IMR-90 (cell line): ENCODE measurements at regions not wholly inside any gene's neighbourhood (a gene's known extent, or its start where the extent isn't known, plus 50 kb on each side); places are given as distances from the start of the nearest gene placed in this dataset.

Experiments
- ATAC-seq: fragments of 200-7000 bp; cut with Tn5 transposase; 2 replicates; pipeline ENCODE4 v1.9.1; 2020; ENCODE audit warnings: low read depth, mild to moderate bottlenecking, moderate library complexity
- BruUV-seq: library from RNA; stranded (reverse); fragments of 400-500 nt; replicated peaks from 2 replicates; lab custom pipeline; 2021; lab: Mats Ljungman, UMichigan
- CTCF ChIA-PET: fragments of 300-600 bp; formaldehyde crosslinking; extraction: SDS; loops from one replicate; lab custom pipeline; 2021; ENCODE audit warnings: antibody characterized with exemption; lab: Yijun Ruan, JAX
- POLR2A ChIA-PET: fragments of 300-600 bp; sonication (Branson Sonifier 250); formaldehyde crosslinking; loops from one replicate; lab custom pipeline; 2022; ENCODE audit warnings: antibody characterized with exemption; ENCODE audit not compliant: unreplicated experiment; lab: Charles Lee
- DNase-seq: peaks from one replicate; pipeline ENCODE4 v3.0.0; 2013
- H2AFZ ChIP-seq: replicated peaks from 2 replicates; pipeline ENCODE3; 2013; ENCODE audit warnings: low read length, mild to moderate bottlenecking; ENCODE audit not compliant: poor library complexity
- H2AK5ac ChIP-seq: 2 replicates; pipeline ENCODE4 v1.6.1; 2013; ENCODE audit warnings: low read depth, low read length, inconsistent platforms
- H2AK9ac ChIP-seq: replicated peaks from 2 replicates; pipeline ENCODE3; 2013; ENCODE audit warnings: mild to moderate bottlenecking, low read depth, low read length, moderate library complexity; ENCODE audit not compliant: poor library complexity
- H2BK120ac ChIP-seq: 2 replicates; pipeline ENCODE4 v1.6.1; 2013; ENCODE audit warnings: low read depth, low read length, inconsistent platforms
- H2BK15ac ChIP-seq: 3 replicates; pipeline ENCODE4 v1.6.1; 2013; ENCODE audit warnings: low read depth, low read length, inconsistent platforms
- H2BK20ac ChIP-seq: 2 replicates; pipeline ENCODE4 v1.6.1; 2013; ENCODE audit warnings: low read depth, mild to moderate bottlenecking, inconsistent platforms, low read length, moderate library complexity
- H2BK5ac ChIP-seq: 2 replicates; pipeline ENCODE4 v1.6.1; 2013; ENCODE audit warnings: mild to moderate bottlenecking, low read depth, low read length, inconsistent platforms; ENCODE audit not compliant: poor library complexity, severe bottlenecking
- H3K14ac ChIP-seq: replicated peaks from 2 replicates; pipeline ENCODE4 v1.6.1; 2013; ENCODE audit warnings: low read depth, low read length, inconsistent platforms
- H3K18ac ChIP-seq: 2 replicates; pipeline ENCODE4 v1.6.1; 2013; ENCODE audit warnings: low read depth, low read length, control low read depth
- H3K23ac ChIP-seq: 2 replicates; pipeline ENCODE4 v1.6.1; 2013; ENCODE audit warnings: low read depth, low read length, inconsistent platforms
- H3K27ac ChIP-seq: 2 replicates; pipeline ENCODE4 v1.5.1; 2013; ENCODE audit warnings: mild to moderate bottlenecking, control low read depth, low read length; ENCODE audit not compliant: insufficient read depth
- H3K27me3 ChIP-seq: 2 replicates; pipeline ENCODE4 v1.6.1; 2013; ENCODE audit warnings: low read length; ENCODE audit not compliant: control insufficient read depth, insufficient read depth
- H3K36me3 ChIP-seq: 2 replicates; pipeline ENCODE4 v1.6.1; 2013; ENCODE audit warnings: low read length, mixed read lengths; ENCODE audit not compliant: control insufficient read depth, insufficient read depth
- H3K4ac ChIP-seq: 2 replicates; pipeline ENCODE4 v1.6.1; 2013; ENCODE audit warnings: low read depth, low read length, inconsistent platforms
- H3K4me1 ChIP-seq: 2 replicates; pipeline ENCODE4 v1.6.1; 2013; ENCODE audit warnings: low read length, mixed read lengths; ENCODE audit not compliant: control insufficient read depth, insufficient read depth
- H3K4me2 ChIP-seq: 2 replicates; pipeline ENCODE4 v1.6.1; 2013; ENCODE audit warnings: low read depth, mild to moderate bottlenecking, control low read depth, low read length, moderate library complexity
- H3K4me3 ChIP-seq: 2 replicates; pipeline ENCODE4 v1.5.1; 2013; ENCODE audit warnings: low read depth, mild to moderate bottlenecking, control low read depth, low read length, moderate library complexity; ENCODE audit not compliant: insufficient read depth
- H3K56ac ChIP-seq: 2 replicates; pipeline ENCODE4 v1.6.1; 2013; ENCODE audit warnings: low read length, inconsistent platforms; ENCODE audit not compliant: insufficient read depth; ENCODE audit errors: extremely low read depth
- H3K79me1 ChIP-seq, 2 experiments: 2 replicates each; pipeline ENCODE4 v1.6.1; 2013; ENCODE audit warnings: low read length in 2 of 2, inconsistent platforms in 1 of 2, low read depth in 1 of 2
- H3K9ac ChIP-seq: 2 replicates; pipeline ENCODE4 v1.6.1; 2013; ENCODE audit warnings: low read depth, low read length, control low read depth
- H3K9me1 ChIP-seq: 2 replicates; pipeline ENCODE4 v1.6.1; 2013; ENCODE audit warnings: low read length, inconsistent platforms; ENCODE audit not compliant: insufficient read depth
- H3K9me3 ChIP-seq: 2 replicates; pipeline ENCODE4 v1.6.1; 2013; ENCODE audit warnings: low read length; ENCODE audit not compliant: control insufficient read depth, insufficient read depth
- H4K20me1 ChIP-seq: 2 replicates; pipeline ENCODE4 v1.6.1; 2013; ENCODE audit warnings: low read length, inconsistent platforms; ENCODE audit not compliant: insufficient read depth
- H4K5ac ChIP-seq: 2 replicates; pipeline ENCODE4 v1.6.1; 2013; ENCODE audit warnings: mild to moderate bottlenecking, low read depth, low read length, control low read depth
- H4K8ac ChIP-seq, 2 experiments: 2 replicates each; pipeline ENCODE4 v1.6.1; 2013; ENCODE audit warnings: low read depth in 2 of 2, low read length in 2 of 2, control low read depth in 1 of 2, inconsistent platforms in 1 of 2
- H4K91ac ChIP-seq: 2 replicates; pipeline ENCODE4 v1.6.1; 2013; ENCODE audit warnings: low read depth, low read length, inconsistent platforms; ENCODE audit not compliant: insufficient read depth
- BHLHE40 ChIP-seq: fragments of 150-350 bp; IDR thresholded peaks from 2 replicates; pipeline ENCODE4 v1.6.1; 2016; ENCODE audit warnings: mild to moderate bottlenecking, low read depth, low read length
- CEBPB ChIP-seq: IDR thresholded peaks from 2 replicates; pipeline ENCODE4 v1.6.1; 2012; ENCODE audit warnings: low read depth, low read length, improper control_type of control experiment
- CHD1 ChIP-seq: IDR thresholded peaks from 2 replicates; pipeline ENCODE4 v1.6.1; 2012; ENCODE audit warnings: low read depth, low read length, improper control_type of control experiment
- CTCF ChIP-seq: conservative IDR thresholded peaks from 2 replicates; pipeline ENCODE4 v1.5.1; 2012; ENCODE audit warnings: mild to moderate bottlenecking, low read depth, low read length, improper control_type of control experiment
- ELK1 ChIP-seq: fragments of 150-350 bp; IDR thresholded peaks from 2 replicates; pipeline ENCODE4 v1.6.1; 2016; ENCODE audit warnings: low read depth, mild to moderate bottlenecking, low read length, moderate library complexity, borderline replicate concordance
- FOS ChIP-seq: fragments of 150-350 bp; IDR thresholded peaks from 2 replicates; pipeline ENCODE4 v1.6.1; 2016; ENCODE audit warnings: low read depth, low read length
- MAFK ChIP-seq: IDR thresholded peaks from 2 replicates; pipeline ENCODE4 v1.6.1; 2012; ENCODE audit warnings: low read depth, low read length, improper control_type of control experiment
- MAZ ChIP-seq: IDR thresholded peaks from 2 replicates; pipeline ENCODE4 v1.6.1; 2012; ENCODE audit warnings: low read depth, mild to moderate bottlenecking, low read length, improper control_type of control experiment, moderate library complexity, borderline replicate concordance
- MXI1 ChIP-seq: IDR thresholded peaks from 2 replicates; pipeline ENCODE4 v1.6.1; 2012; ENCODE audit warnings: low read depth, mild to moderate bottlenecking, low read length, moderate library complexity, borderline replicate concordance
- NFE2L2 ChIP-seq: fragments of 150-350 bp; IDR thresholded peaks from 2 replicates; pipeline ENCODE4 v1.6.1; 2016; ENCODE audit warnings: low read depth, mild to moderate bottlenecking, low read length
- POLR2A ChIP-seq: IDR thresholded peaks from 2 replicates; pipeline ENCODE4 v1.6.1; 2012; ENCODE audit warnings: mild to moderate bottlenecking, low read depth, low read length
- RAD21 ChIP-seq: IDR thresholded peaks from 2 replicates; pipeline ENCODE4 v1.6.1; 2012; ENCODE audit warnings: low read length, improper control_type of control experiment
- RCOR1 ChIP-seq: IDR thresholded peaks from 2 replicates; pipeline ENCODE4 v1.6.1; 2012; ENCODE audit warnings: mild to moderate bottlenecking, low read length, improper control_type of control experiment; ENCODE audit not compliant: insufficient replicate concordance
- RFX5 ChIP-seq: IDR thresholded peaks from 2 replicates; pipeline ENCODE4 v1.8.0; 2012; ENCODE audit warnings: low read depth, mild to moderate bottlenecking, low read length, moderate library complexity
- SMC3 ChIP-seq: fragments of 150-350 bp; IDR thresholded peaks from 2 replicates; pipeline ENCODE4 v1.6.1; 2016; ENCODE audit warnings: low read depth, mild to moderate bottlenecking, antibody characterized with exemption, low read length, moderate library complexity
- USF2 ChIP-seq: fragments of 150-350 bp; IDR thresholded peaks from 2 replicates; pipeline ENCODE4 v1.6.1; 2017; ENCODE audit warnings: mild to moderate bottlenecking, antibody characterized with exemption, low read length, low read depth
- WGBS, 2 experiments: methylation state at CpG; one replicate each; pipeline versions ENCODE4 v1.1.5 to v1.1.7; 2013; ENCODE audit warnings: missing lambda C conversion rate in 2 of 2; ENCODE audit not compliant: insufficient read length in 1 of 2; ENCODE audit errors: extremely low coverage in 2 of 2; 5-methylcytosine and 5-hydroxymethylcytosine counted together
- dilution Hi-C: fragments of 300-500 bp; cut with HindIII; formaldehyde crosslinking; loops from one replicate; pipeline ENCODE4 v1.14.3; 2018; ENCODE audit warnings: low sequenced_read_pairs; ENCODE audit not compliant: unreplicated experiment
- in situ Hi-C: fragments of 300-500 bp; cut with MboI; formaldehyde crosslinking; loops from 3 replicates; pipeline ENCODE4 v1.14.3; 2019; ENCODE audit warnings: low sequenced_read_pairs, inconsistent platforms, mixed read lengths
- intact Hi-C: fragments of 100-400 bp; cut with micrococcal nuclease; formaldehyde crosslinking; loops from 2 replicates; pipeline ENCODE4 v1.10.0; 2022

GRCh38 chr7:85823396-85824080, 636.7 kb upstream of the SEMA3D start:
- Histone ChIP-seq H3K9ac (no peak overlapping the region), H3K9me3 (no peaks in the 10 kb centered on the region), H3K9me1 (no peaks in the 10 kb centered on the region), H3K4me2 (no peak overlapping the region), H3K4me3 (no peak overlapping the region), H4K20me1 (no peaks in the 10 kb centered on the region), H2BK20ac (no peak overlapping the region), H3K14ac (no peak overlapping the region), H3K36me3 (no peaks in the 10 kb centered on the region), H3K27ac (no peak overlapping the region), H3K27me3 (no peaks in the 10 kb centered on the region), H4K91ac (no peak overlapping the region), H2BK15ac (no peak overlapping the region), H2BK5ac (no peak overlapping the region), H4K8ac (no peak overlapping the region), H4K5ac (no peak overlapping the region), H2BK120ac (no peak overlapping the region), H3K23ac (no peak overlapping the region), H2AK9ac (no peak overlapping the region), H3K79me1 (no peaks in the 10 kb centered on the region), H3K4ac (no peak overlapping the region), H3K4me1 (no peaks in the 10 kb centered on the region), H3K56ac (no peak overlapping the region), H2AK5ac (no peak overlapping the region), H2AFZ (no peak overlapping the region), H3K18ac (no peak overlapping the region)
- TF ChIP-seq USF2 = no peak
- no peak for TF ChIP-seq ELK1
- no peak for TF ChIP-seq SMC3
- no peak for TF ChIP-seq RCOR1
- no peak for TF ChIP-seq RFX5
- no peak for TF ChIP-seq CTCF
- TF ChIP-seq POLR2A = no peak
- TF ChIP-seq MAZ = no peak
- TF ChIP-seq CEBPB = no peak
- TF ChIP-seq RAD21 = no peak
- no peak for TF ChIP-seq MXI1
- TF ChIP-seq MAFK = no peak
- no peak for TF ChIP-seq FOS
- no peak for TF ChIP-seq NFE2L2
- no peak for TF ChIP-seq CHD1
- TF ChIP-seq BHLHE40 = no peak
- DNase-seq (no peak), ATAC-seq (no peak)
- dilution Hi-C loops (no loop called here), intact Hi-C loops (no loop called here), in situ Hi-C loops (no loop called here)
- ChIA-PET POLR2A (no interaction called here), CTCF (no interaction called here)
- BruUV-seq = no TSS peak
- no CpG with 5 or more reads among the region's 8 CpGs for WGBS, 2 experiments
